ENCODE measurements at regions not wholly inside any gene's neighbourhood (a gene's known extent, or its start where the extent isn't known, plus 50 kb on each side); places are given as distances from the start of the nearest gene placed in this dataset.

DNA sequence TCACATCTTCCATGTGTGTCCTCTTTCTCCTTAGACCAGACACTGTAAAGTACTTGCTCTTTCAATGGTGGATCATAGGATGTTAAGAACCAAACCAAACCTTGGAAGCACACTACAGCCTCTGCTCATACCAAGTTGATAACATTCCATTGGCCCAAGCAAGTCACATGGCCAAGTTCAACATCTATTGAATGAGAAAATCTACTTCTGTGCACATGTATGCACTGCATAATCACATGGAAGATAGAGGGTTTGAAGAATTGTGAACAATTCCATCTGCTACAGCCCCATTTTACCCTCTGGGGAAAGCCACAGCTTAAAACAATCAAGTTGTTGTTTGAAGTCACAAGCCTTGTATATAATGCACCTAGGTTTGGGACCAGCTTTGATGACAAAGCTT lies 68.2 kb downstream of the MFAP3 start:
- Histone ChIP-seq H3K9me3 (no peaks in the 10 kb centered on the region), H3K4me1 (no peaks in the 10 kb centered on the region), H3K36me3 (no peaks in the 10 kb centered on the region), H3K27me3 (no peaks in the 10 kb centered on the region), H3K4me3 (no peak overlapping the region), H3K27ac (no peak overlapping the region)
- intact Hi-C loops (cut with DNase I): no loop called here
- DNase-seq: no peak
- ATAC-seq: no peak
- TF ChIP-seq CTCF (IDR thresholded peaks at IDR 0.05): no peak

DNA sequence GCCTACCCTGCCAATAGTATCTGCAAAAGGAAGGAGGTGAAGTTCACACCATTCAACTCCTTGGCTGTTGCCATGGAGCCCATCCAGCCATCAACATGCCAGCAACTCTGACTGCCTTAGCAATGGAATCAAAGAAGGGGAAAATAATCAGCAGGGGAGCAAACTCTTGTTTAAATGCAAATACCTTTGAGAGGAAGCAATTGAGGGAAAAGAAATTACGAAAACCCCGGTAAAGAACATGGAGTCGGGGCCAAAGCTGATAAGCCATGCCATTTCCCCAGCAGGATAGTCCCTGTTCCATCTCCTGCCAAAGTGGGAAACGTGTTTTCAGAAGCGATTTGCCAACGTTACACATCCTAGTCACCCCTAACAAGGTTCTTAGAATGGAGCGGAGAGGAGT lies 69.0 kb downstream of the MFAP3 start:
- intact Hi-C loops (cut with DNase I): no loop called here

GRCh38 chr5:154109416-154110106 lies 70.8 kb downstream of the MFAP3 start:
- no peaks in the 10 kb centered on the region for H3K27me3 ChIP-seq
- no peak overlapping the region for H3K4me3 ChIP-seq
- TF ChIP-seq CTCF (IDR thresholded peaks at IDR 0.05): no peak
- H3K36me3 ChIP-seq: no peaks in the 10 kb centered on the region
- intact Hi-C loops (cut with DNase I): no loop called here
- H3K27ac ChIP-seq: no peak overlapping the region
- no peaks in the 10 kb centered on the region for H3K9me3 ChIP-seq
- no peaks in the 10 kb centered on the region for H3K4me1 ChIP-seq
- no peak for ATAC-seq
- no peak for DNase-seq

More for the DNA sequence above, 69.0 kb downstream of the MFAP3 start:
- DNase-seq (no peak), ATAC-seq (no peak)
- Histone ChIP-seq H3K27me3 (no peaks in the 10 kb centered on the region), H3K4me3 (no peak overlapping the region), H3K9me3 (no peaks in the 10 kb centered on the region), H3K4me1 (no peaks in the 10 kb centered on the region), H3K36me3 (no peaks in the 10 kb centered on the region), H3K27ac (no peak overlapping the region)
- no peak for TF ChIP-seq CTCF (IDR thresholded peaks at IDR 0.05)

GRCh38 chr5:154110107-154110453 lies 71.3 kb downstream of the MFAP3 start:
- DNase-seq: no peak
- H3K36me3 ChIP-seq: no peaks in the 10 kb centered on the region
- no peaks in the 10 kb centered on the region for H3K4me1 ChIP-seq
- H3K9me3 ChIP-seq: no peaks in the 10 kb centered on the region
- ATAC-seq: no peak
- no peak overlapping the region for H3K27ac ChIP-seq
- no peak for TF ChIP-seq CTCF (IDR thresholded peaks at IDR 0.05)
- intact Hi-C loops (cut with DNase I): no loop called here
- H3K27me3 ChIP-seq: no peaks in the 10 kb centered on the region
- H3K4me3 ChIP-seq: no peak overlapping the region

DNA sequence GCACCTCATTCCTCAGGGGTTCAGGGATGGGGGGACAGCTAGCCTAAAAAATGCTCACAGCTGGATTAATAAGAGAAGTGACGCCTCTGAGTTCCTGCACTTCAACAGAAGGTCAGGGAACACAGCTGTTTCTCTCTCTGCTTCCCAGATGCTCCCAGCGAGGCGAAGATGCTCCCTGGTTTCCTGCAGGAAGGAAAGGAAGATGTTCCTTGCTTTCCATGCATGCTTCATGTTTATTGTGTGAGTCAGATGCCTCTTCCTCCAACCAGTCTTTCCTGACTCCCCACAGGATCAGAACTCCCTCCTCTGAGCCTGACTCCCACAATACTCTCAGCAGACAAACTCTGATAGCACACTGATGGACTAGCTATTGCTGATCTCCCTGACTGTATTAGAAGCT lies 71.9 kb downstream of the MFAP3 start:
- no peaks in the 10 kb centered on the region for H3K36me3 ChIP-seq
- no peak overlapping the region for H3K27ac ChIP-seq
- no peaks in the 10 kb centered on the region for H3K4me1 ChIP-seq
- no peak for TF ChIP-seq CTCF (IDR thresholded peaks at IDR 0.05)
- intact Hi-C loops (cut with DNase I): no loop called here
- H3K4me3 ChIP-seq: no peak overlapping the region
- DNase-seq (no peak), ATAC-seq (no peak)
- no peaks in the 10 kb centered on the region for H3K9me3 ChIP-seq
- H3K27me3 ChIP-seq: no peaks in the 10 kb centered on the region

- Histone ChIP-seq H3K9me3 (no peaks in the 10 kb centered on the region), H3K4me3 (no peak overlapping the region), H3K4me1 (no peaks in the 10 kb centered on the region), H3K36me3 (no peaks in the 10 kb centered on the region), H3K27ac (no peak overlapping the region), H3K27me3 (no peaks in the 10 kb centered on the region)
- TF ChIP-seq CTCF (IDR thresholded peaks at IDR 0.05): no peak
- ATAC-seq (no peak), DNase-seq (no peak)
- intact Hi-C loops (cut with DNase I): no loop called here
These were observed 72.4 kb downstream of the MFAP3 start for GRCh38 chr5:154111214-154111613.
